Vagina (tissue), 2 donors: ENCODE measurements at regions not wholly inside any gene's neighbourhood (a gene's known extent, or its start where the extent isn't known, plus 50 kb on each side); places are given as distances from the start of the nearest gene placed in this dataset.

Experiments
- DNase-seq, 2 donors: peaks; one replicate each; pipeline ENCODE4 v3.0.0-alpha.2; 2017; ENCODE audit errors: extremely low spot score in 2 of 2
- H3K27ac ChIP-seq: fragments of 200-600 bp; sonication (generic); one replicate; pipeline ENCODE4 v1.5.1; 2019
- H3K27me3 ChIP-seq: fragments of 200-600 bp; sonication (generic); one replicate; pipeline ENCODE4 v1.5.1; 2019
- H3K36me3 ChIP-seq, 2 donors: fragments of 200-600 bp; sonication (generic); one replicate each; pipeline ENCODE4 v1.5.1; 2017 to 2019
- H3K4me1 ChIP-seq: fragments of 200-600 bp; sonication (generic); one replicate; pipeline ENCODE4 v1.5.1; 2019
- H3K4me3 ChIP-seq, 2 donors: fragments of 200-600 bp; sonication (generic); 1 replicate in 1 of 2; 2 replicates in 1 of 2; pipeline ENCODE4 v1.5.1; 2016 to 2019
- H3K9me3 ChIP-seq: fragments of 200-600 bp; sonication (generic); one replicate; pipeline ENCODE4 v1.5.1; 2019
- POLR2A ChIP-seq, 2 donors: fragments of 450-650 bp; IDR thresholded peaks; one replicate each; pipeline ENCODE4 v1.6.1; 2017; ENCODE audit warnings: antibody characterized with exemption in 2 of 2, mild to moderate bottlenecking in 2 of 2, moderate library complexity in 2 of 2
- POLR2AphosphoS5 ChIP-seq, 2 donors: sonication (generic); formaldehyde crosslinking; IDR thresholded peaks; one replicate each; pipeline ENCODE4 v1.9.0; 2017; ENCODE audit warnings: antibody characterized with exemption in 2 of 2, mild to moderate bottlenecking in 2 of 2, low read depth in 1 of 2; ENCODE audit not compliant: insufficient read depth in 1 of 2
- intact Hi-C: fragments of 100-400 bp; cut with DNase I; formaldehyde crosslinking; loops from one replicate; pipeline ENCODE4 v1.15.1; 2023
- TF ChIP-seq, protein P1 (sequence below), 3 experiments: fragments of 450-650 bp in 2 of 3; fragments of 200-600 bp in 1 of 3; sonication (generic) in 1 of 3; IDR thresholded peaks; one replicate each; pipeline ENCODE4 v1.5.1; 2017 to 2019; ENCODE audit warnings: antibody characterized with exemption in 3 of 3, mild to moderate bottlenecking in 2 of 3, moderate library complexity in 2 of 3

DNA sequence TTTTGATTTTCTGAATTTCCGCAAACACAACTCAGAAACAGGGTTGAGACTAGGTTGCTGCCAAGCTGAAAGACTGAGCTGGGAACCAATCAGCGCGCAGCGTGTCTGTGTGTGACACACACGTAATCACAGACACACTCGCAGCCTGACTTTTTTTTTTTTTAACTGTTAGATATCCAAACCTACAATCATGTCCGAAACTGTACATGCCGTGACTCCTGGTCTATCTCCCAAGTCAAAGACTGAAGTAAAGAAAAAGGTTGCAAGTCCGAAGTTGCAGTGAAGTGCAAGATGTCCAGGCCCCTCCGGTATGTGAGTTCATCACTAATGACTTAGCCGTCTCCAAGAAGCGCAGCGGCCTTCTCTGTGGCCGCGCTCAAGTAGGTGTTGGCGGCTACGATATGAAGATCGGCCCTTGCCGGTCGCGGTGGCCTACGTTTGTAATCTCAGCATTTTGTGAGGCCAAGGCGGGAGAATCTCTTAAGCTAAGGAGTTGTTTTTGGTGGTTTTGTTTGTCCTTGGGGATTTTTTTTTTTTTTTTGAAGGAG, 108.2 kb downstream of the HFE start:
- Histone ChIP-seq H3K27me3 (no peaks in the 10 kb centered on the region), H3K36me3 (no peaks in the 10 kb centered on the region), H3K27ac (peak overlapping the region; percentile 68), H3K4me1 (peaks cover 26% of the 10 kb centered on the region), H3K9me3 (no peaks in the 10 kb centered on the region), H3K4me3 (peak overlapping the region; percentile 52 to 55)
- peak; percentile 62 to 94 for TF ChIP-seq POLR2AphosphoS5 (IDR thresholded peaks at IDR 0.05; ENCODE audit: insufficient read depth in 1 of 2, low read depth in 1 of 2)
- no peak for TF ChIP-seq POLR2A (IDR thresholded peaks at IDR 0.05)
- TF ChIP-seq, protein P1, sequence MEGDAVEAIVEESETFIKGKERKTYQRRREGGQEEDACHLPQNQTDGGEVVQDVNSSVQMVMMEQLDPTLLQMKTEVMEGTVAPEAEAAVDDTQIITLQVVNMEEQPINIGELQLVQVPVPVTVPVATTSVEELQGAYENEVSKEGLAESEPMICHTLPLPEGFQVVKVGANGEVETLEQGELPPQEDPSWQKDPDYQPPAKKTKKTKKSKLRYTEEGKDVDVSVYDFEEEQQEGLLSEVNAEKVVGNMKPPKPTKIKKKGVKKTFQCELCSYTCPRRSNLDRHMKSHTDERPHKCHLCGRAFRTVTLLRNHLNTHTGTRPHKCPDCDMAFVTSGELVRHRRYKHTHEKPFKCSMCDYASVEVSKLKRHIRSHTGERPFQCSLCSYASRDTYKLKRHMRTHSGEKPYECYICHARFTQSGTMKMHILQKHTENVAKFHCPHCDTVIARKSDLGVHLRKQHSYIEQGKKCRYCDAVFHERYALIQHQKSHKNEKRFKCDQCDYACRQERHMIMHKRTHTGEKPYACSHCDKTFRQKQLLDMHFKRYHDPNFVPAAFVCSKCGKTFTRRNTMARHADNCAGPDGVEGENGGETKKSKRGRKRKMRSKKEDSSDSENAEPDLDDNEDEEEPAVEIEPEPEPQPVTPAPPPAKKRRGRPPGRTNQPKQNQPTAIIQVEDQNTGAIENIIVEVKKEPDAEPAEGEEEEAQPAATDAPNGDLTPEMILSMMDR (IDR thresholded peaks at IDR 0.05): no peak
- no peak for DNase-seq
- intact Hi-C loops: loop anchor here (5.0 kb wide), 1 partner anchor 153 kb away; a partner anchor contains a TSS

DNA sequence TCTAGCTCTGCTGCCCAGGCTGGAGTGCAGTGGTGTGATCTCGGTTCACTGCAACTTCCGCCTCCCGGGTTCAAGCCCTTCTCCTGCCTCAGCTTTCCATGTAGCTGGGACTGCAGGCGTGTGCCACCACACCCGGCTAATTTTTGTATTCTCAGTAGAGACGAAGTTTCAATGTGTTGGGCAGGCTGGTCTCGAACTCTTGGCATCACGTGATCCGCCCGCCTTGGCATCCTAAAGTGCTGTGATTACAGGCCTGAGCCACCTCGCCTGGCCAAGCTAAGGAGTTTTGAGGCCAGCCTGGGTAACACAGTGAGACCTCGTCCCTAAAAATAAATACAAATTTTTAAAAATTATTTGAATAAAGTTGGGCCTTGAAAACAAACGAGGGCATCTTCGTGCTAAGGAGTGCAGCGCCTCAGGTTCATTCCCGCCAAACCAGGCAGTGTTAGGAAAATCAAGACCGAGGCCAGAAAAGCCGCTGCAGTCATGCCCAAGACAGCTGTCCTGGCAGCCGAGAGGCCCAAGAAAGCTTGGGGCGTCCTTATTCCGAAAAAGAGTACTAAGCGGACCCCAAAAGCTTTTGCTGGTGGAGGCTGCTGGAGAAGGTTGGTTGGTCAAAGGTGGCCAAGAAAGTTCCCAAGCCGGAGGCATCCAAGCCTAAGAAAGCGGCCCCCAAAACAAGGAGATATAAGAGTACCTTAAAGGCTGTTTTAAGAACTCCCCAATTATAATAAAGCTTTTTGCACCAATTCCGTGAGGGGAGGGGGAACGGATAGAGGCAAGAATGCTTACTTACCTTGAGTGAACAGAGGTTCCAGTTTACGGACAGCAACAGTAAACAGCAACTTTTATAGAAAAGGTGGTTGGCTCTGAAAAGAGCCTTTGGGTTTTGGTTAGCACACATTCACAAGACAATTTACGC, 109.0 kb downstream of the HFE start:
- Histone ChIP-seq H3K9me3 (no peaks in the 10 kb centered on the region), H3K27ac (peak overlapping the region; percentile 68), H3K36me3 (no peaks in the 10 kb centered on the region), H3K4me1 (peaks cover 26% of the 10 kb centered on the region), H3K27me3 (no peaks in the 10 kb centered on the region), H3K4me3 (peak overlapping the region; percentile 52 to 55)
- intact Hi-C loops: loop anchor here (5.0 kb wide), 1 partner anchor 154 kb away; a partner anchor contains a TSS
- TF ChIP-seq POLR2AphosphoS5 (IDR thresholded peaks at IDR 0.05; ENCODE audit: insufficient read depth in 1 of 2, low read depth in 1 of 2) (no peak), POLR2A (IDR thresholded peaks at IDR 0.05) (no peak)
- TF ChIP-seq, protein P1 (IDR thresholded peaks at IDR 0.05): no peak
- DNase-seq: no peak

DNA sequence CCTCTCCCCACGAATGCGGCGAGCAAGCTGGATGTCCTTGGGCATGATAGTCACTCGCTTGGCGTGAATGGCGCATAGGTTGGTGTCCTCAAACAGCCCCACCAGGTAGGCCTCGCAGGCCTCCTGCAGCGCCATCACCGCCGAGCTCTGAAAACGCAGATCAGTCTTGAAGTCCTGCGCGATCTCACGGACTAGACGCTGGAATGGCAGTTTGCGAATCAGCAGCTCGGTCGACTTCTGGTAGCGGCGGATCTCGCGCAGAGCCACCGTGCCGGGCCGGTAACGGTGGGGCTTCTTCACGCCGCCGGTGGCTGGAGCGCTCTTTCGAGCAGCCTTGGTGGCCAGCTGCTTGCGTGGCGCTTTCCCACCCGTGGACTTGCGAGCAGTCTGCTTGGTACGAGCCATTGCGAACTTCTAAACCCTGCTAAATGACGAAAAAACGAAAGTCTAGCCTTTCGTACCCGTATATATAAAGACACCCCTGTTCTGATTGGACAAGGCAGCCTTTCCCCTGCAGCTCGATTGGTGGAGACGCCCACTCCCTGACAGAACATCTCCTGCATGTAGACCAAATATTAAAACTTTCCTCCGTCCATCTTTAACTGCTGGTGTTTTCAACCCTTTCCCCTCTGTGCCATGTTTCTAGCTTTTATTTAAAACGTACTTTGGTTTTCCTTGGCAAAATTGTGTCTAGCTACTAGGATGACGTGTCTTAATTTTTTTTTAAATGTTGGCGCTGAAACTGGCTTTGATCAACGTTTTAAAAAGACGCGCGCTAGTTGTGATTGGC, 109.8 kb downstream of the HFE start:
- intact Hi-C loops: loop anchor here (5.0 kb wide), 1 partner anchor 155 kb away; a partner anchor contains a TSS
- Histone ChIP-seq H3K4me3 (peak overlapping the region; percentile 52 to 55), H3K36me3 (no peaks in the 10 kb centered on the region), H3K4me1 (peaks cover 26% of the 10 kb centered on the region), H3K27me3 (no peaks in the 10 kb centered on the region), H3K27ac (peak overlapping the region; percentile 68), H3K9me3 (no peaks in the 10 kb centered on the region)
- TF ChIP-seq, protein P1 (IDR thresholded peaks at IDR 0.05): no peak
- TF ChIP-seq POLR2A (IDR thresholded peaks at IDR 0.05): peak in 1 of 2 donors; percentile 75
- peak; percentile 87 to 97 for TF ChIP-seq POLR2AphosphoS5 (IDR thresholded peaks at IDR 0.05; ENCODE audit: insufficient read depth in 1 of 2, low read depth in 1 of 2)
- no peak for DNase-seq

DNA sequence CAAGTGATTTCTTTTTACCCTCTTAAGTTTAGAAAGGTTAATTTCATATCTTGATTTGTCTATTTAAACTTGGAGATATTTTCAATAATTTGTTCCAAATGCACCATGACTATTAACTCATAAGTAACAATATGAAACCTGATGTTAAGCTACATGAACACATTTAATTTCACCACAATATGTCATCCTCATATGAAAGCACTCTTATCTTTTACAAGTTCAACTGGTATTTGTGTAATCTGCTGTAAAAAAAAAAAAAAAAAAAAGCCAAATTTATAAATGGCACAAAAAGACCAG, 110.4 kb downstream of the HFE start:
- no peak for DNase-seq
- Histone ChIP-seq H3K4me3 (peak overlapping the region; percentile 52 to 55), H3K36me3 (no peaks in the 10 kb centered on the region), H3K27me3 (no peaks in the 10 kb centered on the region), H3K27ac (peak overlapping the region; percentile 68), H3K9me3 (no peaks in the 10 kb centered on the region), H3K4me1 (peaks cover 26% of the 10 kb centered on the region)
- TF ChIP-seq POLR2A (IDR thresholded peaks at IDR 0.05) (no peak), POLR2AphosphoS5 (IDR thresholded peaks at IDR 0.05; ENCODE audit: insufficient read depth in 1 of 2, low read depth in 1 of 2) (no peak)
- TF ChIP-seq, protein P1 (IDR thresholded peaks at IDR 0.05): no peak
- intact Hi-C loops: loop anchor here (5.0 kb wide), 1 partner anchor 155 kb away; a partner anchor contains a TSS
